ENCODE measurements at regions not wholly inside any gene's neighbourhood (a gene's known extent, or its start where the extent isn't known, plus 50 kb on each side); places are given as distances from the start of the nearest gene placed in this dataset.

GRCh38 chr9:117963493-117964090 is 259.4 kb downstream of the TLR4 start:
- TF ChIP-seq, protein P1, sequence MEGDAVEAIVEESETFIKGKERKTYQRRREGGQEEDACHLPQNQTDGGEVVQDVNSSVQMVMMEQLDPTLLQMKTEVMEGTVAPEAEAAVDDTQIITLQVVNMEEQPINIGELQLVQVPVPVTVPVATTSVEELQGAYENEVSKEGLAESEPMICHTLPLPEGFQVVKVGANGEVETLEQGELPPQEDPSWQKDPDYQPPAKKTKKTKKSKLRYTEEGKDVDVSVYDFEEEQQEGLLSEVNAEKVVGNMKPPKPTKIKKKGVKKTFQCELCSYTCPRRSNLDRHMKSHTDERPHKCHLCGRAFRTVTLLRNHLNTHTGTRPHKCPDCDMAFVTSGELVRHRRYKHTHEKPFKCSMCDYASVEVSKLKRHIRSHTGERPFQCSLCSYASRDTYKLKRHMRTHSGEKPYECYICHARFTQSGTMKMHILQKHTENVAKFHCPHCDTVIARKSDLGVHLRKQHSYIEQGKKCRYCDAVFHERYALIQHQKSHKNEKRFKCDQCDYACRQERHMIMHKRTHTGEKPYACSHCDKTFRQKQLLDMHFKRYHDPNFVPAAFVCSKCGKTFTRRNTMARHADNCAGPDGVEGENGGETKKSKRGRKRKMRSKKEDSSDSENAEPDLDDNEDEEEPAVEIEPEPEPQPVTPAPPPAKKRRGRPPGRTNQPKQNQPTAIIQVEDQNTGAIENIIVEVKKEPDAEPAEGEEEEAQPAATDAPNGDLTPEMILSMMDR (IDR thresholded peaks at IDR 0.05), result no peak
- no peak for TF ChIP-seq POLR2A (IDR thresholded peaks at IDR 0.05)
